ENCODE measurements at regions not wholly inside any gene's neighbourhood (a gene's known extent, or its start where the extent isn't known, plus 50 kb on each side); places are given as distances from the start of the nearest gene placed in this dataset.
"Not testable (repeated sequence)": the region's sequence is repeated elsewhere in the genome, so short reads cannot be mapped to it uniquely, and the experiment has no call there.

DNA sequence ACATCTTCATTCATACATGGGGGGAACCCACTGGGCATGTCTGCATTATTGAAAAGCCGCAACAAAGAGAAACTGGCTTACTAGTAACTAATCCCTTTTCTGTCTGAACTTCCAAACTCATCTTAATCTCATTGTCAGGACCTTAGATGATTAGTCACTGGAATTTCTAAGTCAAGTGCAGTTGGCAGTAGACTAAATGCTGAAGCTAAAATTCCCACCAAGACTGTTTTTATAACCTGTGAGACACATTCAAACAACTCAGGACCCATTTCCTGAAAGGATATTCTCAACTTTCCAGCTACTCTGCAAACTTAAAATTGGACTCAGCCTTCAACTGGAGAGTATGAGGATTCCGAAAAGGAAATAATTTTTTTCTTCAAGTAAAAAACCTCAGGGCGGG is 94.8 kb upstream of the SCAF8 start:
- intact Hi-C loops (cut with DNase I): no loop called here
- Histone ChIP-seq H3K4me3 (no peak overlapping the region), H3K9ac (ENCODE audit: low read depth in 2 of 2, low read length in 2 of 2) (no peak overlapping the region), H3K36me3 (no peaks in the 10 kb centered on the region), H3K27me3 (no peaks in the 10 kb centered on the region), H3K9me3 (no peaks in the 10 kb centered on the region), H3K4me1 (no peaks in the 10 kb centered on the region), H3K27ac (no peak overlapping the region)
- no peak for DNase-seq
- TF ChIP-seq, protein P1, sequence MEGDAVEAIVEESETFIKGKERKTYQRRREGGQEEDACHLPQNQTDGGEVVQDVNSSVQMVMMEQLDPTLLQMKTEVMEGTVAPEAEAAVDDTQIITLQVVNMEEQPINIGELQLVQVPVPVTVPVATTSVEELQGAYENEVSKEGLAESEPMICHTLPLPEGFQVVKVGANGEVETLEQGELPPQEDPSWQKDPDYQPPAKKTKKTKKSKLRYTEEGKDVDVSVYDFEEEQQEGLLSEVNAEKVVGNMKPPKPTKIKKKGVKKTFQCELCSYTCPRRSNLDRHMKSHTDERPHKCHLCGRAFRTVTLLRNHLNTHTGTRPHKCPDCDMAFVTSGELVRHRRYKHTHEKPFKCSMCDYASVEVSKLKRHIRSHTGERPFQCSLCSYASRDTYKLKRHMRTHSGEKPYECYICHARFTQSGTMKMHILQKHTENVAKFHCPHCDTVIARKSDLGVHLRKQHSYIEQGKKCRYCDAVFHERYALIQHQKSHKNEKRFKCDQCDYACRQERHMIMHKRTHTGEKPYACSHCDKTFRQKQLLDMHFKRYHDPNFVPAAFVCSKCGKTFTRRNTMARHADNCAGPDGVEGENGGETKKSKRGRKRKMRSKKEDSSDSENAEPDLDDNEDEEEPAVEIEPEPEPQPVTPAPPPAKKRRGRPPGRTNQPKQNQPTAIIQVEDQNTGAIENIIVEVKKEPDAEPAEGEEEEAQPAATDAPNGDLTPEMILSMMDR (IDR thresholded peaks at IDR 0.05): no peak

DNA sequence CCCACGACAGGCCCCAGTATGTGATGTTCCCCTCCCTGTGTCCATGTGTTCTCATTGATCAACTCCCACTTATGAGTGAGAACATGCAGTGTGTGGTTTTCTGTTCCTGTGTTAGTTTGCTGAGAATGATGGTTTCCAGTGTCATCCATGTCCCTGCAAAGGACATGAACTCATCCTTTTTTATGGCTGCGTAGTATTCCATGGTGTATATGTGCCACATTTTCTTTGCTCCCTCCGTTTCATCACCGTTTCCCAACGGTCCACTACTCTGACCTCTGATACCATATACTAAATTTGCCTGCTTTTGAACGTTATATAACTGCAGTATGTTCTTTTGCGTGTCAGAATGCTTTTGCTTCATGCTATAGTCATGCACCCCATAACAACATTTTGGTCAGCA is 94.0 kb upstream of the SCAF8 start:
- H3K9ac ChIP-seq (ENCODE audit: low read depth in 2 of 2, low read length in 2 of 2); H3K9me3 ChIP-seq; intact Hi-C loops (cut with DNase I); H3K36me3 ChIP-seq; H3K4me3 ChIP-seq; DNase-seq; H3K4me1 ChIP-seq; H3K27ac ChIP-seq; H3K27me3 ChIP-seq: not testable (repeated sequence)

DNA sequence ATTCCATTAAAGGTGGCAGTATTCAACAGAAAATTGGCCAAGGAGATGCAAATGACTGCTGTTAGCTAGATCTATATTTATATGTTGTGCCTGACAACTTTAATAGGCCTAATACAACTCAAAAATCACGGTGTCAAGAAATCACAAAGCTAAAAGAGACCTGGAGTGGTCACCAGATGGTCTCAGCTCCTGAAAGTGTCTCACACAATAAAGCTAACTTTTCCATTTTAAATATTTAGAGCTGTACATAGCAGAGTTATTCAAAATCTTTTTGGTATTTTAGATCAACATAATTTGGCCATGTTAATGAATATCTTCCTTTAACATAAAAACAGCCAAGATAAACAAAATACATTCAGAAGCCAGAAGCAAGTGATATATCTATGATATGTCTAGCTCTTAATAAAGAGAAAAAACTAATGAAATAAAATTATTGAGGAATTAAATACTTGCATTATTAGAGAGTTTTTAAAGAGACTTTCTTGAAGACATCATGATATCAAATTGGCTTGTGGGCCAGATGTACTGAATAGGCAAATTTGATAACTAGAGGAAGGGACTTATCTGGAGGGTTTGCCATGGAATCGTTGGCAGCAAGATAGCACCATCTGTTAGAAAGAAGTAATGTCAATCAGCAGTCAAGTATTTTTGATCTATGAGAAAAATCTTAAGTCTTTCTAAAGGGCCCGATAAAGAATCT is 84.9 kb upstream of the SCAF8 start:
- Histone ChIP-seq H3K9me3 (no peaks in the 10 kb centered on the region), H3K4me1 (no peaks in the 10 kb centered on the region), H3K36me3 (no peaks in the 10 kb centered on the region), H3K27me3 (no peaks in the 10 kb centered on the region), H3K4me3 (no peak overlapping the region), H3K9ac (ENCODE audit: low read depth in 2 of 2, low read length in 2 of 2) (no peak overlapping the region), H3K27ac (no peak overlapping the region)
- DNase-seq: no peak
- TF ChIP-seq, protein P1 (IDR thresholded peaks at IDR 0.05): no peak
- intact Hi-C loops (cut with DNase I): no loop called here

DNA sequence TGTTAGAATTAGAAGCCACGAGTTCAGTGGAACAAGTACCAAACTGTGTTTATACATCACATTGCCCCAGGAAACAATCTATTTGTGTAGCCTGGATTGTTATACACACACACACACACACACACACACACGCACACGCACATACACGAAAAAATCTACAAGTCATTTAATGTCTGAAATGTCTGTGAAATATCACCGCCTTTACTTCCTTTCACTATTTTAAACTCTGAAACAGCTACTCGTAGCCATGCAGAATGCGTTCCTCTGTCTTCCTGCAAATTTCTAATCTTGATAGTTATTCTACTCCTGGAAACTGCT is 84.4 kb upstream of the SCAF8 start:
- no peaks in the 10 kb centered on the region for H3K4me1 ChIP-seq
- no peak overlapping the region for H3K27ac ChIP-seq
- no peaks in the 10 kb centered on the region for H3K9me3 ChIP-seq
- H3K9ac ChIP-seq (ENCODE audit: low read depth in 2 of 2, low read length in 2 of 2): no peak overlapping the region
- intact Hi-C loops (cut with DNase I): no loop called here
- no peaks in the 10 kb centered on the region for H3K27me3 ChIP-seq
- TF ChIP-seq, protein P1 (IDR thresholded peaks at IDR 0.05): no peak
- no peak for DNase-seq
- no peaks in the 10 kb centered on the region for H3K36me3 ChIP-seq
- H3K4me3 ChIP-seq: no peak overlapping the region

DNA sequence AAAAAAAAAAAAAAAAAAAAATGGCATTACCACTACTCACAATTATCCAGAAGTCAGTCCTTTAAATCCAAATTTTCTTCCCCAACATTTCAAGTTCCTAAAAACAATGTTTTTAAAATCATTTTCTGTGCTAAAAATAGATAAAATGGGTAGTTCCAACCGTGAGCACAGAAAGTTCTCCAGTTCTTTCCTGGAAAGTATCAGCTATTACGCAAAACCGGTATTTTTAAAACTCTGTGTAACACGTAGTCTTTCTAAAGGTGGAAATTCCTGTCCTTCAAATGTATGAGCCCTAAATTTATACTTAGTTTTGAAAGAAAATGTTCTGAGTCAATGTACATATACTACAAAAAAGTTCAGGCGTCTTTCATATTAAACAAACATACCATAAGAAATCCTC is 83.5 kb upstream of the SCAF8 start:
- intact Hi-C loops (cut with DNase I): no loop called here
- TF ChIP-seq, protein P1 (IDR thresholded peaks at IDR 0.05): no peak
- H3K27ac ChIP-seq: no peak overlapping the region

DNA sequence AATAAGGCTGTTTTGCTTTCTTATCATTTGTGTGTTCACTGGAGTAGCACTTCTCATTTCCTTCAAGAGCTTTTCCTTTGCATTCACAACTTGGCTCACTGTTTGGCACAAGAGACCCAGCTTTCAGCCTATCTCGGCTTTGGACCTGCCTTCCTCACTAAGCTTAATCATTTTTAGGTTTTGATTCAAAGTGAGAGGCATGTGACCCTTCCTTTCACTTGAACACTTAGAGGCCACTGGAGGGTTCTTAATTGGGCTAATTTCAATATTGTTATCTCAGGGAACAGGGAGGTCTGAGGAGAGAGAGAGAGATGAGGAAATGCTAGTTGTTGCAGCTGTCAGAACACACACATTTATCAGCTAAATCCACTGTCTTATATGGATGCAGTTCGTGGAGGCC is 82.9 kb upstream of the SCAF8 start:
- no peaks in the 10 kb centered on the region for H3K36me3 ChIP-seq
- intact Hi-C loops (cut with DNase I): no loop called here
- no peak for DNase-seq
- no peak overlapping the region for H3K9ac ChIP-seq (ENCODE audit: low read depth in 2 of 2, low read length in 2 of 2)
- TF ChIP-seq, protein P1 (IDR thresholded peaks at IDR 0.05): no peak
- H3K9me3 ChIP-seq: no peaks in the 10 kb centered on the region
- no peaks in the 10 kb centered on the region for H3K4me1 ChIP-seq
- H3K4me3 ChIP-seq: no peak overlapping the region
- no peaks in the 10 kb centered on the region for H3K27me3 ChIP-seq
- H3K27ac ChIP-seq: no peak overlapping the region

More for the DNA sequence above, 83.5 kb upstream of the SCAF8 start:
- Histone ChIP-seq H3K9me3 (no peaks in the 10 kb centered on the region), H3K27me3 (no peaks in the 10 kb centered on the region), H3K4me1 (no peaks in the 10 kb centered on the region), H3K9ac (ENCODE audit: low read depth in 2 of 2, low read length in 2 of 2) (no peak overlapping the region), H3K36me3 (no peaks in the 10 kb centered on the region), H3K4me3 (no peak overlapping the region)
- DNase-seq: no peak

Measured in colonic mucosa (tissue), 4 donors.